Fibroblast of lung (primary cell): ENCODE measurements at regions not wholly inside any gene's neighbourhood (a gene's known extent, or its start where the extent isn't known, plus 50 kb on each side); places are given as distances from the start of the nearest gene placed in this dataset.
"Not testable (repeated sequence)": the region's sequence is repeated elsewhere in the genome, so short reads cannot be mapped to it uniquely, and the experiment has no call there.

ENCODE experiments used
- DNase-seq, 2 donors: peaks; one replicate each; pipeline versions ENCODE4 v3.0.0 to v3.0.0-alpha.2; 2010; ENCODE audit warnings: low read depth in 2 of 2
- H2AFZ ChIP-seq: 2 replicates; pipeline ENCODE4 v1.5.1; 2012; ENCODE audit warnings: low read length, control low read depth, inconsistent platforms
- H3K27ac ChIP-seq: 2 replicates; pipeline ENCODE4 v1.5.1; 2011; ENCODE audit warnings: low read length, control low read depth; ENCODE audit not compliant: insufficient read depth
- H3K27me3 ChIP-seq: 2 replicates; pipeline ENCODE4 v1.5.1; 2011; ENCODE audit warnings: mild to moderate bottlenecking, low read length; ENCODE audit not compliant: control insufficient read depth, insufficient read depth
- H3K36me3 ChIP-seq: 2 replicates; pipeline ENCODE4 v1.5.1; 2011; ENCODE audit warnings: low read length; ENCODE audit not compliant: control insufficient read depth, insufficient read depth
- H3K4me1 ChIP-seq: 2 replicates; pipeline ENCODE4 v1.5.1; 2011; ENCODE audit warnings: low read length; ENCODE audit not compliant: control insufficient read depth, insufficient read depth; ENCODE audit errors: extremely low read depth
- H3K4me2 ChIP-seq: 2 replicates; pipeline ENCODE4 v1.5.1; 2011; ENCODE audit warnings: low read length, control low read depth; ENCODE audit not compliant: insufficient read depth; ENCODE audit errors: extremely low read depth
- H3K4me3 ChIP-seq, 4 experiments: fragments of 200-600 bp in 1 of 4; sonication (generic) in 1 of 4; replicated peaks in 1 of 4; 2 replicates each; pipeline ENCODE4 v1.5.1; 2011 to 2016; ENCODE audit warnings: low read length in 4 of 4, low read depth in 3 of 4, mild to moderate bottlenecking in 3 of 4, control low read depth in 2 of 4, inconsistent platforms in 1 of 4, mixed read lengths in 1 of 4; ENCODE audit not compliant: insufficient read depth in 1 of 4; ENCODE audit errors: control extremely low read depth in 1 of 4
- H3K79me2 ChIP-seq: 2 replicates; pipeline ENCODE4 v1.5.1; 2012; ENCODE audit warnings: mild to moderate bottlenecking, low read length, inconsistent platforms; ENCODE audit not compliant: control insufficient read depth, insufficient read depth
- H3K9ac ChIP-seq: 2 replicates; pipeline ENCODE4 v1.5.1; 2011; ENCODE audit warnings: mild to moderate bottlenecking, low read length, control low read depth; ENCODE audit not compliant: insufficient read depth
- H3K9me3 ChIP-seq: 2 replicates; pipeline ENCODE4 v1.5.1; 2012; ENCODE audit warnings: low read depth, low read length; ENCODE audit not compliant: control insufficient read depth, insufficient read depth
- H4K20me1 ChIP-seq: 2 replicates; pipeline ENCODE4 v1.5.1; 2011; ENCODE audit warnings: low read length; ENCODE audit not compliant: control insufficient read depth, insufficient read depth; ENCODE audit errors: extremely low read depth
- EZH2 ChIP-seq: IDR thresholded peaks from 2 replicates; pipeline ENCODE4 v1.5.1; 2012; ENCODE audit warnings: low read length, control low read depth, mild to moderate bottlenecking; ENCODE audit errors: missing control alignments
- TF ChIP-seq, protein P1 (sequence below), 2 donors: IDR thresholded peaks in 1 of 2; conservative IDR thresholded peaks in 1 of 2; 1 replicate in 1 of 2; 2 replicates in 1 of 2; pipeline ENCODE4 v1.5.1; 2011 to 2012; ENCODE audit warnings: low read length in 2 of 2, control low read depth in 1 of 2, inconsistent platforms in 1 of 2, low read depth in 1 of 2, mild to moderate bottlenecking in 1 of 2

DNA sequence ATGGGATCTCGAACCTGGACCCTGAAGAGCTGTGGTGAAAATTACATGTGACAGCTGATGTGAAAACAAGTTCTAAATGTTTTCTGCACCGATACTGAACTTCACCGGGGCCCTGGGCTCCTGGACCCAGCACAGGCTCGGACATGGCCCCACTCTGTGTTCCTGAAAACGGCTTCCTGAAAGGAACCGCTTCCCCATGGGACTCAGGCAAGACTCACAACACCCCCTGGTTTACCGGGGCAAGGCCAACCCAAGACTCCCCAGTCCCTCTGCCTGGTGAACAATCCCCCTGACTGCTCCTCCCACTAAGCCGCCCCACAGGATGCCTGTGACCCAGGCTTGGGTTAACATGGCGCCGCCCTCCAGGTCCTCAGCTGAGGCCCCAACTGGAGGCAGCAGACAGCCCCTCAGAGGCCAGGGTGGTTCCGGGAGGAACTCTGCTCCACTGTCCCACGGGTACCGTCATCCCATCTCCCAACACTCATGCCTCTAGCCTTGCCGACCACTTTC is 124.5 kb upstream of the FOXD4L5 start:
- Histone ChIP-seq H4K20me1 (no peaks in the 10 kb centered on the region), H2AFZ (no peak overlapping the region), H3K4me2 (no peak overlapping the region), H3K9me3 (no peaks in the 10 kb centered on the region), H3K4me1 (no peaks in the 10 kb centered on the region), H3K9ac (no peak overlapping the region), H3K27ac (no peak overlapping the region), H3K27me3 (no peaks in the 10 kb centered on the region), H3K4me3 (no peak overlapping the region), H3K36me3 (no peaks in the 10 kb centered on the region), H3K79me2 (no peaks in the 10 kb centered on the region)
- TF ChIP-seq, protein P1, sequence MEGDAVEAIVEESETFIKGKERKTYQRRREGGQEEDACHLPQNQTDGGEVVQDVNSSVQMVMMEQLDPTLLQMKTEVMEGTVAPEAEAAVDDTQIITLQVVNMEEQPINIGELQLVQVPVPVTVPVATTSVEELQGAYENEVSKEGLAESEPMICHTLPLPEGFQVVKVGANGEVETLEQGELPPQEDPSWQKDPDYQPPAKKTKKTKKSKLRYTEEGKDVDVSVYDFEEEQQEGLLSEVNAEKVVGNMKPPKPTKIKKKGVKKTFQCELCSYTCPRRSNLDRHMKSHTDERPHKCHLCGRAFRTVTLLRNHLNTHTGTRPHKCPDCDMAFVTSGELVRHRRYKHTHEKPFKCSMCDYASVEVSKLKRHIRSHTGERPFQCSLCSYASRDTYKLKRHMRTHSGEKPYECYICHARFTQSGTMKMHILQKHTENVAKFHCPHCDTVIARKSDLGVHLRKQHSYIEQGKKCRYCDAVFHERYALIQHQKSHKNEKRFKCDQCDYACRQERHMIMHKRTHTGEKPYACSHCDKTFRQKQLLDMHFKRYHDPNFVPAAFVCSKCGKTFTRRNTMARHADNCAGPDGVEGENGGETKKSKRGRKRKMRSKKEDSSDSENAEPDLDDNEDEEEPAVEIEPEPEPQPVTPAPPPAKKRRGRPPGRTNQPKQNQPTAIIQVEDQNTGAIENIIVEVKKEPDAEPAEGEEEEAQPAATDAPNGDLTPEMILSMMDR (conservative IDR thresholded peaks at IDR 0.05 in 1 of 2, IDR thresholded peaks at IDR 0.05 in 1 of 2; ENCODE audit: low read depth in 1 of 2, low read length in 2 of 2): no peak
- TF ChIP-seq EZH2: no peak
- DNase-seq: no peak

DNA sequence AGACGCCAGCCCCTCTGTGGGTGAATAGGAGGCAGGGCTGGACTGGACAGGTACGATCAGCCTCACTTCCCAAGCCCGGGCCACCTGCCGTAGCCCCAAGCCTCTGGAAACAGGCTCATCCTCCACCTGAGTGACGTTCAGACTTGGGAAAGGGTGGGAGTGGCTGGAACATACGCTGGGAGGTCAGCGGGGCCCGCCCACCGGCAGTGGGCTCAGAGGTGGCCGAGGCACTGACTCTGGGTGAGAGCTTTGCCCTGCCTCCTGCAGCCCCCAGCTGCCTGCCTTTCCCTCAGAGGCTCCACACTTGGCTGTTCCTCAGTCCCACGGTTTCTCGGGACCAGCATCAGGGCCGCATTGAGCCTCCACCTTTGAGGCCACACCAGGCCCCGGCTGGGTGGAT is 123.8 kb upstream of the FOXD4L5 start:
- H4K20me1 ChIP-seq, H3K4me2 ChIP-seq, H3K4me3 ChIP-seq, H3K36me3 ChIP-seq, H3K79me2 ChIP-seq, H3K27ac ChIP-seq, H3K27me3 ChIP-seq, DNase-seq, H3K4me1 ChIP-seq, H2AFZ ChIP-seq, H3K9me3 ChIP-seq, H3K9ac ChIP-seq: not testable (repeated sequence)

DNA sequence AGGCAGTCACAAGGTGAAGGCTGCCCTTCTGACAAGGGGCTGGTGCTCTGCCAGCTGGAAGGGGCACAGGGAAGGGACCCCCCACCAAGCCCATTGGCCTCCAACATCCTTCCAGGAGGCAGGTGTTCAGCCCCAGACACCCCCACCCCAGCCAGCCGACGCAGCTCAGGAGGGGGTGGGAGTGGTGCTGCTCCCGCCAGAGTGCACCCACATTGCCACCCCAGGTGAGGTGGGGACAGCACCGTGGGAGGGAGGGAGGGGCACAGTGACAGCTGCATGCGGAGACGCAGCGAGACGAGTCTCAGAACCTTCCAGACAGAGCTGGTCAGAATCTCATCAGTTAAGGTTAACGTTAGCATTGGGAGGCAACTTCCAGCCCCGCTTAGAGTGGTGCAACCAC is 121.6 kb upstream of the FOXD4L5 start:
- not testable (repeated sequence) for H3K9me3 ChIP-seq, H3K27me3 ChIP-seq, H3K4me2 ChIP-seq, H3K36me3 ChIP-seq, H3K27ac ChIP-seq, H3K4me3 ChIP-seq, DNase-seq, H3K79me2 ChIP-seq, H3K4me1 ChIP-seq, H2AFZ ChIP-seq, H4K20me1 ChIP-seq, H3K9ac ChIP-seq

DNA sequence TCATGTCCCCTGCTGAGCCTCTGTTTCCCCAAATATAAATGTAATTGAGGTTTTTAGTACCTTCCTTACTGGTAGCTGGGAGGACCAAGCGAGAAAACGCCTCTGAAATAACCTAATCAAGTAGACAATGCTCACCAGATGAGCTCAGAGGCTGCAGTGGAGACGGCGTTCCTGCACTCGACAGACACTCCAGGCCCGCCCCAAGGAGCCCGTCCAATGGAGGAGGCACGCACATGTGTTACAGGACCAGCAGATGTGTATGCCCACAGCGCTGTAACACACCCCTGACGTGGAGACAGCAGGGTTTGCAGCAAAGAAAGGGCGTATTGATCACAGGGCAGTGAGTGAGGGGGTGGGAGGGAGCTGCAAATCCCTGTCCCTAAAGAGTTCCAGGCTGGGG is 120.8 kb upstream of the FOXD4L5 start:
- H3K9ac ChIP-seq, H4K20me1 ChIP-seq, H3K27me3 ChIP-seq, H3K4me2 ChIP-seq, H3K4me1 ChIP-seq, DNase-seq, H3K4me3 ChIP-seq, H3K27ac ChIP-seq, H3K36me3 ChIP-seq, H3K9me3 ChIP-seq, H3K79me2 ChIP-seq, H2AFZ ChIP-seq: not testable (repeated sequence)
